ENCODE measurements at regions not wholly inside any gene's neighbourhood (a gene's known extent, or its start where the extent isn't known, plus 50 kb on each side); places are given as distances from the start of the nearest gene placed in this dataset.

GRCh38 chr2:128450211-128451024, 131.8 kb upstream of the HS6ST1 start:
- ChIA-PET POLR2A (ENCODE audit: low non-redundant PET) (no interaction called here), CTCF (no interaction called here)
- no peaks in the 10 kb centered on the region for H3K27me3 ChIP-seq (replicated peaks; ENCODE audit: insufficient read depth, low read depth, low read length, poor library complexity)
- TF ChIP-seq, protein P1, sequence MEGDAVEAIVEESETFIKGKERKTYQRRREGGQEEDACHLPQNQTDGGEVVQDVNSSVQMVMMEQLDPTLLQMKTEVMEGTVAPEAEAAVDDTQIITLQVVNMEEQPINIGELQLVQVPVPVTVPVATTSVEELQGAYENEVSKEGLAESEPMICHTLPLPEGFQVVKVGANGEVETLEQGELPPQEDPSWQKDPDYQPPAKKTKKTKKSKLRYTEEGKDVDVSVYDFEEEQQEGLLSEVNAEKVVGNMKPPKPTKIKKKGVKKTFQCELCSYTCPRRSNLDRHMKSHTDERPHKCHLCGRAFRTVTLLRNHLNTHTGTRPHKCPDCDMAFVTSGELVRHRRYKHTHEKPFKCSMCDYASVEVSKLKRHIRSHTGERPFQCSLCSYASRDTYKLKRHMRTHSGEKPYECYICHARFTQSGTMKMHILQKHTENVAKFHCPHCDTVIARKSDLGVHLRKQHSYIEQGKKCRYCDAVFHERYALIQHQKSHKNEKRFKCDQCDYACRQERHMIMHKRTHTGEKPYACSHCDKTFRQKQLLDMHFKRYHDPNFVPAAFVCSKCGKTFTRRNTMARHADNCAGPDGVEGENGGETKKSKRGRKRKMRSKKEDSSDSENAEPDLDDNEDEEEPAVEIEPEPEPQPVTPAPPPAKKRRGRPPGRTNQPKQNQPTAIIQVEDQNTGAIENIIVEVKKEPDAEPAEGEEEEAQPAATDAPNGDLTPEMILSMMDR (conservative IDR thresholded peaks at IDR 0.05; ENCODE audit: low read depth, low read length) = no peak
- TF ChIP-seq EZH2 (IDR thresholded peaks at IDR 0.05; ENCODE audit: borderline replicate concordance, low read depth, low read length, poor library complexity, severe bottlenecking) = no peak
- BruUV-seq (replicated peaks) = no TSS peak
- H3K27ac ChIP-seq (ENCODE audit: low read depth, low read length, poor library complexity, severe bottlenecking) = peak overlapping the region; percentile 53
- no peak overlapping the region for H3K4me3 ChIP-seq (ENCODE audit: low read depth, low read length, poor library complexity, severe bottlenecking)
- DNase-seq (ENCODE audit: low spot score) = peak; percentile 83
- peaks cover 19% of the 10 kb centered on the region for H3K4me1 ChIP-seq (ENCODE audit: insufficient read depth, low read length, poor library complexity, severe bottlenecking)
- intact Hi-C loops (cut with micrococcal nuclease; ENCODE audit: unreplicated experiment) = no loop called here
- H3K36me3 ChIP-seq (ENCODE audit: insufficient read depth, low read length, poor library complexity, severe bottlenecking) = no peaks in the 10 kb centered on the region
- H3K9me3 ChIP-seq (ENCODE audit: low read depth, low read length, poor library complexity, severe bottlenecking) = no peaks in the 10 kb centered on the region

DNA sequence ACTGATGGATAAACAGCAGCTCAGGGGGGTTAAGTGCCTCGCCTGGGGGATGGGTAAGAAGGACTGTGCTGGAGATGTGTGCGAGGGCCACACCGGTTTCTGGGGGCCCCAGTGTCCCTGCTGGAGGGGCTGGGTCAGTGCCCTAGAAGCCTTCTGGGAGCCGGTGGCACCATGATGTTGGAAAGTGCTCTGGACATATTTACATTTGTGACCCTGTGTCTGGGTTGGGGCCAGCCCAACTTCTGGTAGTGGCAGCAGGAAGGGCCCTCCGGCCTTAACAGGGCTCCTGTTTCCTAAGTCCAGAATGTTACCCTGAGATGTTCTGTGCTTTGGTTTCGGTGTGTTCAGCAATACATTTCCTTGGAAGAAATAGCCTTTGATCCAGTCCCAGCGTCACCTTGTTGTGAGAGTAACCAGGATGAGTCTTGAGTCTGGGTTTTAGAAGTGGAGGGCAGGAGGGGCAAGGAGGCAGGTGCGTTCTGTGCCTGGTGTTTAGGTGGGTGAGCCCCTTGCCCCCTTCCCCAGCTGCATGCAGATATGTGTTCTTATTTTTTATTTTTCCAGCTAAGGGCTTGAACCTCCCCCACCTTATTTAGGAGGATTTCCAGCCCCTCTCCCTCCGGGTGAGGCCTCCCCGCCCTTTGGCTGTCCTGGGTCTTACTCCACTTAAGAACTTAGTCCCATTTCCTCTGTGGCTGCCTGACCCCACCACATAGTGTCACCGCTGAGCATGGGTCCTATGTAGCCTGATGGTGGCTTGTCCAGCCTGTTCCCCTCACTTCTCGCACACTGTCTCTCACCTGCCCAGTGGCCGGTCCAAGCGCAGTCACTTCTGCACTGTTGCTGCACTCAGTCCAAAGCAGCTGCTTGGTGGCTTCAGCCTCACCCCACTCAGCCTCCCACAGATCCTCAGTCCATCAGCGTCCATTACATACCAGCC, 132.7 kb upstream of the HS6ST1 start:
- H3K27me3 ChIP-seq (replicated peaks; ENCODE audit: insufficient read depth, low read depth, low read length, poor library complexity) = no peaks in the 10 kb centered on the region
- DNase-seq (ENCODE audit: low spot score) = no peak
- H3K4me3 ChIP-seq (ENCODE audit: low read depth, low read length, poor library complexity, severe bottlenecking) = no peak overlapping the region
- no peak for TF ChIP-seq EZH2 (IDR thresholded peaks at IDR 0.05; ENCODE audit: borderline replicate concordance, low read depth, low read length, poor library complexity, severe bottlenecking)
- H3K4me1 ChIP-seq (ENCODE audit: insufficient read depth, low read length, poor library complexity, severe bottlenecking) = peaks cover 19% of the 10 kb centered on the region
- no peaks in the 10 kb centered on the region for H3K9me3 ChIP-seq (ENCODE audit: low read depth, low read length, poor library complexity, severe bottlenecking)
- ChIA-PET CTCF (no interaction called here), POLR2A (ENCODE audit: low non-redundant PET) (no interaction called here)
- BruUV-seq (replicated peaks) = no TSS peak
- intact Hi-C loops (cut with micrococcal nuclease; ENCODE audit: unreplicated experiment) = no loop called here
- H3K27ac ChIP-seq (ENCODE audit: low read depth, low read length, poor library complexity, severe bottlenecking) = no peak overlapping the region
- no peaks in the 10 kb centered on the region for H3K36me3 ChIP-seq (ENCODE audit: insufficient read depth, low read length, poor library complexity, severe bottlenecking)

- Histone ChIP-seq H3K4me1 (ENCODE audit: insufficient read depth, low read length, poor library complexity, severe bottlenecking) (peaks cover 19% of the 10 kb centered on the region), H3K27ac (ENCODE audit: low read depth, low read length, poor library complexity, severe bottlenecking) (no peak overlapping the region), H3K36me3 (ENCODE audit: insufficient read depth, low read length, poor library complexity, severe bottlenecking) (no peaks in the 10 kb centered on the region), H3K27me3 (replicated peaks; ENCODE audit: insufficient read depth, low read depth, low read length, poor library complexity) (no peaks in the 10 kb centered on the region), H3K4me3 (ENCODE audit: low read depth, low read length, poor library complexity, severe bottlenecking) (no peak overlapping the region), H3K9me3 (ENCODE audit: low read depth, low read length, poor library complexity, severe bottlenecking) (no peaks in the 10 kb centered on the region)
- DNase-seq (ENCODE audit: low spot score) = no peak
- BruUV-seq (replicated peaks) = no TSS peak
- ChIA-PET POLR2A (ENCODE audit: low non-redundant PET) (no interaction called here), CTCF (no interaction called here)
- intact Hi-C loops (cut with micrococcal nuclease; ENCODE audit: unreplicated experiment) = no loop called here
- TF ChIP-seq EZH2 (IDR thresholded peaks at IDR 0.05; ENCODE audit: borderline replicate concordance, low read depth, low read length, poor library complexity, severe bottlenecking) = no peak
- TF ChIP-seq, protein P1 (conservative IDR thresholded peaks at IDR 0.05; ENCODE audit: low read depth, low read length) = no peak
Observed at GRCh38 chr2:128452024-128452411, 133.3 kb upstream of the HS6ST1 start.

Data from A673 (cell line).